ENCODE measurements at regions not wholly inside any gene's neighbourhood (a gene's known extent, or its start where the extent isn't known, plus 50 kb on each side); places are given as distances from the start of the nearest gene placed in this dataset.

GRCh38 chr22:27476318-27476717, 325.2 kb downstream of the MN1 start:
- TF ChIP-seq ARNTL (CRISPR knock-in tag; IDR thresholded peaks at IDR 0.05; ENCODE audit: borderline replicate concordance, low read depth) (no peak), ESRRG (CRISPR knock-in tag; IDR thresholded peaks at IDR 0.05) (no peak), OSR1 (CRISPR knock-in tag; IDR thresholded peaks at IDR 0.05) (no peak), TOX (CRISPR knock-in tag; IDR thresholded peaks at IDR 0.05; ENCODE audit: borderline replicate concordance) (no peak)
